ENCODE measurements at regions not wholly inside any gene's neighbourhood (a gene's known extent, or its start where the extent isn't known, plus 50 kb on each side); places are given as distances from the start of the nearest gene placed in this dataset.
"Not testable (repeated sequence)": the region's sequence is repeated elsewhere in the genome, so short reads cannot be mapped to it uniquely, and the experiment has no call there.

- TF ChIP-seq, protein P1, sequence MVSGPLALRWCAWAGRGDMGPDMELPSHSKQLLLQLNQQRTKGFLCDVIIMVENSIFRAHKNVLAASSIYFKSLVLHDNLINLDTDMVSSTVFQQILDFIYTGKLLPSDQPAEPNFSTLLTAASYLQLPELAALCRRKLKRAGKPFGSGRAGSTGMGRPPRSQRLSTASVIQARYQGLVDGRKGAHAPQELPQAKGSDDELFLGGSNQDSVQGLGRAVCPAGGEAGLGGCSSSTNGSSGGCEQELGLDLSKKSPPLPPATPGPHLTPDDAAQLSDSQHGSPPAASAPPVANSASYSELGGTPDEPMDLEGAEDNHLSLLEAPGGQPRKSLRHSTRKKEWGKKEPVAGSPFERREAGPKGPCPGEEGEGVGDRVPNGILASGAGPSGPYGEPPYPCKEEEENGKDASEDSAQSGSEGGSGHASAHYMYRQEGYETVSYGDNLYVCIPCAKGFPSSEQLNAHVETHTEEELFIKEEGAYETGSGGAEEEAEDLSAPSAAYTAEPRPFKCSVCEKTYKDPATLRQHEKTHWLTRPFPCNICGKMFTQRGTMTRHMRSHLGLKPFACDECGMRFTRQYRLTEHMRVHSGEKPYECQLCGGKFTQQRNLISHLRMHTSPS (CRISPR knock-in tag; IDR thresholded peaks at IDR 0.05; ENCODE audit: low read depth), result peak; percentile 74; the same call in 1 of the 2 replicates
- TF ChIP-seq MEF2D (CRISPR knock-in tag; IDR thresholded peaks at IDR 0.05) (peak; percentile 60; the same call in 1 of the 2 replicates), ZNF891 (CRISPR knock-in tag; IDR thresholded peaks at IDR 0.05) (peak; percentile 56; the same call in 1 of the 2 replicates), MLX (CRISPR knock-in tag; IDR thresholded peaks at IDR 0.05) (0 out of 2 replicates have a peak, but pooled peaks have one; percentile 13), PHF5A (CRISPR knock-in tag; IDR thresholded peaks at IDR 0.05; ENCODE audit: low read depth, unreplicated experiment) (peak; percentile 19), PATZ1 (CRISPR knock-in tag; IDR thresholded peaks at IDR 0.05) (peak; percentile 37; the same call in 1 of the 2 replicates), ZNF644 (CRISPR knock-in tag; IDR thresholded peaks at IDR 0.05; ENCODE audit: low read depth) (0 out of 2 replicates have a peak, but pooled peaks have one; percentile 28), BCL6 (CRISPR knock-in tag; IDR thresholded peaks at IDR 0.05) (peak; percentile 75; the same call in 1 of the 2 replicates), ZBTB38 (CRISPR knock-in tag; IDR thresholded peaks at IDR 0.05) (peak; percentile 83), ZNF331 (CRISPR knock-in tag; IDR thresholded peaks at IDR 0.05) (peak; percentile 44; the same call in 1 of the 2 replicates), MED8 (CRISPR knock-in tag; IDR thresholded peaks at IDR 0.05; ENCODE audit: insufficient replicate concordance) (peak; percentile 27), ERF (CRISPR knock-in tag; IDR thresholded peaks at IDR 0.05) (peak; percentile 48; the same call in 1 of the 2 replicates), HDAC1 (CRISPR knock-in tag; IDR thresholded peaks at IDR 0.05) (peak; percentile 74), MYC (CRISPR knock-in tag; IDR thresholded peaks at IDR 0.05; ENCODE audit: borderline replicate concordance) (peak; percentile 4; the same call in 1 of the 2 replicates), ZNF761 (CRISPR knock-in tag; conservative IDR thresholded peaks at IDR 0.05) (0 out of 2 replicates have a peak, but pooled peaks have one; percentile 84), ZNF292 (CRISPR knock-in tag; IDR thresholded peaks at IDR 0.05; ENCODE audit: borderline replicate concordance, low read depth) (peak; percentile 55; the same call in 1 of the 2 replicates), KDM2A (CRISPR knock-in tag; IDR thresholded peaks at IDR 0.05; ENCODE audit: borderline replicate concordance, low read depth) (0 out of 2 replicates have a peak, but pooled peaks have one; percentile 13), ZMYM4 (CRISPR knock-in tag; IDR thresholded peaks at IDR 0.05) (peak; percentile 48; the same call in 1 of the 2 replicates), ELF1 (CRISPR knock-in tag; IDR thresholded peaks at IDR 0.05) (peak; percentile 31; the same call in 1 of the 2 replicates), HNF4A (CRISPR knock-in tag; IDR thresholded peaks at IDR 0.05) (peak; percentile 58; the same call in 1 of the 2 replicates), SOX6 (CRISPR knock-in tag; IDR thresholded peaks at IDR 0.05) (peak; percentile 46; the same call in 1 of the 2 replicates)
- TF ChIP-seq, protein P2, sequence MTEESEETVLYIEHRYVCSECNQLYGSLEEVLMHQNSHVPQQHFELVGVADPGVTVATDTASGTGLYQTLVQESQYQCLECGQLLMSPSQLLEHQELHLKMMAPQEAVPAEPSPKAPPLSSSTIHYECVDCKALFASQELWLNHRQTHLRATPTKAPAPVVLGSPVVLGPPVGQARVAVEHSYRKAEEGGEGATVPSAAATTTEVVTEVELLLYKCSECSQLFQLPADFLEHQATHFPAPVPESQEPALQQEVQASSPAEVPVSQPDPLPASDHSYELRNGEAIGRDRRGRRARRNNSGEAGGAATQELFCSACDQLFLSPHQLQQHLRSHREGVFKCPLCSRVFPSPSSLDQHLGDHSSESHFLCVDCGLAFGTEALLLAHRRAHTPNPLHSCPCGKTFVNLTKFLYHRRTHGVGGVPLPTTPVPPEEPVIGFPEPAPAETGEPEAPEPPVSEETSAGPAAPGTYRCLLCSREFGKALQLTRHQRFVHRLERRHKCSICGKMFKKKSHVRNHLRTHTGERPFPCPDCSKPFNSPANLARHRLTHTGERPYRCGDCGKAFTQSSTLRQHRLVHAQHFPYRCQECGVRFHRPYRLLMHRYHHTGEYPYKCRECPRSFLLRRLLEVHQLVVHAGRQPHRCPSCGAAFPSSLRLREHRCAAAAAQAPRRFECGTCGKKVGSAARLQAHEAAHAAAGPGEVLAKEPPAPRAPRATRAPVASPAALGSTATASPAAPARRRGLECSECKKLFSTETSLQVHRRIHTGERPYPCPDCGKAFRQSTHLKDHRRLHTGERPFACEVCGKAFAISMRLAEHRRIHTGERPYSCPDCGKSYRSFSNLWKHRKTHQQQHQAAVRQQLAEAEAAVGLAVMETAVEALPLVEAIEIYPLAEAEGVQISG (CRISPR knock-in tag; IDR thresholded peaks at IDR 0.05), result peak; percentile 50; the same call in 1 of the 2 replicates
- TF ChIP-seq, protein P3, sequence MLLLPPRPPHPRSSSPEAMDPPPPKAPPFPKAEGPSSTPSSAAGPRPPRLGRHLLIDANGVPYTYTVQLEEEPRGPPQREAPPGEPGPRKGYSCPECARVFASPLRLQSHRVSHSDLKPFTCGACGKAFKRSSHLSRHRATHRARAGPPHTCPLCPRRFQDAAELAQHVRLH (CRISPR knock-in tag; IDR thresholded peaks at IDR 0.05; ENCODE audit: borderline replicate concordance, low read depth), result peak; percentile 84; the same call in 1 of the 2 replicates
- not testable (repeated sequence) for TF ChIP-seq SOX6 (IDR thresholded peaks at IDR 0.05)
These were observed 60.4 kb upstream of the SPN start (continued) for GRCh38 chr16:29602683-29603088.

Measured in HepG2 (cell line).